GM19468 (cell line): ENCODE measurements at regions not wholly inside any gene's neighbourhood (a gene's known extent, or its start where the extent isn't known, plus 50 kb on each side); places are given as distances from the start of the nearest gene placed in this dataset.

ENCODE experiments used
- ATAC-seq: cut with Tn5 transposase; IDR thresholded peaks from one replicate; pipeline ENCODE4 v1.9.1; 2021; ENCODE audit warnings: mild to moderate bottlenecking, moderate library complexity, moderate number of reproducible peaks; ENCODE audit not compliant: unreplicated experiment; ENCODE audit errors: extremely low read depth

DNA sequence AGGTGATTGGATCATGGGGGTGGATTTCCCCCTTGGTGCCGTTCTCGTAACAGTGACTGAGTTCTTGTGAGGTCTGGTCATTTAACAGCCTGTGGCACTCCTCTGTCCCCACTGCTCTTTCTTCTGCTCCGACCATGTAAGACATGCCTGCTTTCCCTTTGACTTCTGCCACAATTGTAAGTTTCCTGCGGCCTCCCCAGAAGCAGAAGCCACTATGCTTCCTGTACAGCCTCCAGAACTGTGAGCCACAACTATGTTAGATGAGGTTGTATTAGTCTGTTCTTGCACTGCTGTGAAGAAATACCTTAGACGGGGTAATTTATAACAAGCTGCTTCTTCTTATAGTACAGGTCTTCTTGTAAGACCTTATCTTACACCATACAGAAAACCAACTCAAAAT, 241.7 kb upstream of the KLF14 start:
- ATAC-seq = no peak

DNA sequence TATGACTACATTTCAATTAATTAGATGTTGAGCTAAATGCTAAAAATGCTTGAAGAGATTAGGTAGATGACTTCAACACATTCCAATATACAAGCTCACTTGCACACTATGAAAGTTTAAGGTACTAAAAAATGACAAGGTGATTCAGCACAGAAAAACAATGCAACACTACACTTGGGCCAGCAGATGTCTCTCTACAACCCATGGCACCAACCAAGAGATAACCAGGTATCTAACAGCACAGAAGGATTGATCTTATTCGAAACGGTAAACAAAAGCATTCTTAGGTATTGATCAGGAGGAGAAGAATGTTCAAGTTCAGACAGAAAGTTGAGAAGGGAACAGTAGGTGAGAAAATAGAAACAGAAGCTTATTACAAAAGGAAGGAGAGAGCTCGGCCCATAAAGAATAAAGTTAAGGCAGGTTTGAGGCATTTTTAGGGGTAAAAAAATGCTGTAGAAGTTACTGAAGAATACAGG, 248.2 kb upstream of the KLF14 start:
- no peak for ATAC-seq

DNA sequence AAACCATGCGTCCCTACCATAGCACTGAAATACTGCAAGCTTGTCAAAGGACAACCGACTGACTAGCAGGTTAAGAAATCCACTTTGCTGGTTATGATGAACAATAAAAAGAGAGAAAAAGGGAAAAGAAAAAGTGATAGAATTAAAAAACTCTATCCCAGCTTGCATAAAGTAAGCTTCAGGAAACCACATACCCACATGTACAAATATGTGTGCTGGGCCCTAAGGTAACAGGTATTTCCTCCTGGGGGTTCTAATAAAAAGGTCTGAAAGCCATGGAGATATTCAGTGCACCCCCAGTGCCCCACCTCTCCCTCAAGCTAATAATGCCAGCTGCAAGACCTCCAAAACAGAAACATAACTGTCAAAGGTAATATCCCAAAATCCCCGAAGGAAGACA, 248.6 kb upstream of the KLF14 start:
- no peak for ATAC-seq

DNA sequence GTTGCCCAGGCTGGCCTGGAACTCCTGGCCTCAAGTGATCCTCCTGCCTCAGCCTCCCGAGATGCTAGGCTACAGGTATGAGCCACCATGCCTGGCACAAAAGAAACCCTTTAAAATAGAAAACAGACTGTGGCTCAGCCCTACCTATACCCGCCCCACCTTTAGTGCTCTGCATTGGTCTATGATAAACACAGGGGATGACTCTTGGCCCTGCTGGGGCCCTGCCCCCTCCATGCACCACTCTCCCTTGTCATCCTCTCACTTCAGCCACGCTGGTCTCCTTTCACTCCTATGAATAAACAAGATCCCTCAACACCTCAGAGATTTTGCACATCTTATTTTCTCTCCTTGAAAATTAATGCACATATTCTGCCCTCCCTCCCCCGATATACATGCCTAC, 251.4 kb upstream of the KLF14 start:
- ATAC-seq = no peak

- ATAC-seq = no peak
Observed at GRCh38 chr7:130986261-130986690, 252.3 kb upstream of the KLF14 start.

DNA sequence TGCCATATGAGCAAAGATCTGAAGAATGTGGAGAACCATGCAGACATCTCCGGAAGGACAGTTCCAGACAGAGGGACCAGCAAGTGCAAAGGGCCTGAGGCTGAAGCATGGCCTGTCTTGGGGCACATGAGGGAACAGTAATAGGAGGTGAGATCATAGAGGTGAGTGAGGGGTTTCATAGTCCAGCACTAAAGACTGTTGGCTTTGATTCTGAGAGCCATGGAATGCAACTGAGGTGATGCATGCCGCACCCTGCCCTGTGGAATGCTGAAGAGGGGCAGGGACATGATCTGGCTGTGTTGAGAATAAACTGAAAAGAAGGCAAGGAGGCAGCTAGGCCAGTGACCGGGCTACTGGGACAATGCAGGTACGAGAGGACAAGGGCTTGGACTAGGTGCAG, 253.1 kb upstream of the KLF14 start:
- ATAC-seq = no peak

GRCh38 chr7:130988443-130988842, 254.4 kb upstream of the KLF14 start:
- ATAC-seq = no peak

DNA sequence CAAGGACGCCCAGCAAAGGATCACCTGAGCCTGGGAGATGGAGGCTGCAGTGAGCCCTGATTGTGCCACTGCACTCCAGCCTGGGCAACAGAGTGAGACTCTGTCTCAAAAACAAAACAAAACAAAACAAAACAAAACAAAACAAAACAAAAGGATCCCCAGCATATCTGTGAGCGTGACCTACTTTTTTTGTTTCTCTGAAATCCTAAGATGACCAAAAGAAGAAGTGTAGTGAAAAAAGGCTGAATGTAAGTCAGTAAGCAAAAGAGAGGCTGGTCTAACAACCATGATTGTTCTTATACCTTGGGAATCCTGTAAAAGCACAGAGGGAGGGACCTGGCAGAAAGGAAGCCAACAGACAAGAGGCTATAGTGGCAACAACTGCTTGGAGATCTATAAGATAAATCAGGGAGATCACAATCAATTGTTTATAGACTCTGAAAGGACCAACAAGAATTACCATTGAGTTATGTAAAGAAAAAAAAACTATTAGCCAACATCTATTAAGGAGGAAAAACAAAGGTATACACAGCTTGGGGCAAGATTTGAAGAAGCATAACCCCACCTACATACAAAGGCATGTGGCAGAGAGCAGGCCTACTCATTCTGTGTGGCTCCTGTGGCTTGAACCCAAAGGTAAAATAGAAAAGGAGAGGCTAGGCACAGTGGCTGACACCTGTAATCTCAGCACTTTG, 255.2 kb upstream of the KLF14 start:
- no peak for ATAC-seq

GRCh38 chr7:130990178-130990832, 256.3 kb upstream of the KLF14 start:
- no peak for ATAC-seq

- no peak for ATAC-seq
Observed at GRCh38 chr7:130993671-130994365, 259.8 kb upstream of the KLF14 start.

DNA sequence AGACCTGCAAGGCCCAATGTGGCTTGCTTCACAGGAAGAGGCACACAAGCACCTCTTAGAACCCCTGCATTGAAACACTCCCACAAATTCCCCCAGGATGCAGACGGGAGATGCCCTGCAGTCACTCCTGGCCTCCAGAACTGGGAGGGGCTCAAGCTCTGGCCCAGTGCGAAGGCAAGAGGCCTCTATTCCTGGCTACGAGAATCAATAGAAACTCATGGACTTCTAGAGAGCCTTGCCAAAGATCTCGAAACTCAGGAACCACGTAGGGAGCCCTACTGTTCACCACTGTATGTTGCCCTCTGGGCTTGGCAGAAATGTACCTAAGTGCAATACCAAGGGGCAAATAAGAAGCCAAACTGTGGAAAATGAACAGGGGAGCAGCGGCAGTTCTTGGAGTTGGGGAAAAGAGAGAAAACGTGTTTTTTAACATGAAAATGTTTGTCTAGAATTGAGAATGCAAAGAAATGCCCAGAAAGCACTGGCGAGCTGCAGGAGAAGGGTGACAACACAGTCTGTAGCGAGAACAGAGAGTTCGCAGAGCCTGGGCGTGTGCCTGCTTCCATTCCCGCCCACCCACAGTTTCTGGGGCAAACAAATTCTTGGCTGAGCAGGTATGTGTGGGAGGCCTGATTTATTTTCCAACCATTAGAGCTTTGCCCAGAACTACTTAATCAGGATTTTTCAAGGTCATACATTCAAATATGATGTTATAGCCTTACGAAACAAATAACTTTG, 260.5 kb upstream of the KLF14 start:
- no peak for ATAC-seq

DNA sequence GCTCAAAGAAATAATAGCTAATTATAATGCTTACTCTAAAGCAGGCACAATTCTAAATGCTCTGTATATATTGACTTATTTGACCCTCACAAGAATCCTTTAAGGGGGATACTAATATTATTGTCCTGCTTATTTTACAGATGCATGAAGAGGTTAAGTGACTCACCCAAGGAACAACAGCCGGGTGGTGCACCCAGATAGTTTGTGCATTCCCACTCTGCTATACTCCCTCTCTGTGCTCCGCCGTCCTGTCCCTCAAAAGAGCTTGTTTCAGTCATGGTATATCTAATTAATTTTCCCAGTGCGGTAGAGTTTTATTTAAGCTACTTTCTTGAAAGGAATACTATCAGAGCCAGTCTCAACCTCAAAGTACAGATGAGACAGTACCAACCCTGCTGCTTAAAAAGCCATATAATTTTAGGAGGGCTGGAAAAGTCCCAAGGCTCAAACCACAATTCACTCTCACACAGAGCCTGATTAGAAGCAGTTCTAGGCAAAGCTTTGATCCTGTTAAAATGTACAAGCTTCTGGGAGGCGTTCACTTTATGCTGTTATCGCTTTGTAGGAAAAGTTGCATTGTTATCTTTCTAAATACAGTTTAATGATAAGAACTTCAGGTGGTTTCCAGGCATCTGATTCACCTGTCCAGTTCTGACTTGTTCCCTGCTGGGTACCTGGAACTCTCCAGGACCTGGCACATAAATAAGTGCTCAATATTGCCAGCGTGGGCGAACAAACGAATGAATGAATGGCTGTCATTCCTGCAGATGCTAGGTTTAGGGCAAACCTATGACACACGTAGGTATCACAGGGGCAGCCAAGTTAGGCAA, 261.5 kb upstream of the KLF14 start:
- no peak for ATAC-seq

DNA sequence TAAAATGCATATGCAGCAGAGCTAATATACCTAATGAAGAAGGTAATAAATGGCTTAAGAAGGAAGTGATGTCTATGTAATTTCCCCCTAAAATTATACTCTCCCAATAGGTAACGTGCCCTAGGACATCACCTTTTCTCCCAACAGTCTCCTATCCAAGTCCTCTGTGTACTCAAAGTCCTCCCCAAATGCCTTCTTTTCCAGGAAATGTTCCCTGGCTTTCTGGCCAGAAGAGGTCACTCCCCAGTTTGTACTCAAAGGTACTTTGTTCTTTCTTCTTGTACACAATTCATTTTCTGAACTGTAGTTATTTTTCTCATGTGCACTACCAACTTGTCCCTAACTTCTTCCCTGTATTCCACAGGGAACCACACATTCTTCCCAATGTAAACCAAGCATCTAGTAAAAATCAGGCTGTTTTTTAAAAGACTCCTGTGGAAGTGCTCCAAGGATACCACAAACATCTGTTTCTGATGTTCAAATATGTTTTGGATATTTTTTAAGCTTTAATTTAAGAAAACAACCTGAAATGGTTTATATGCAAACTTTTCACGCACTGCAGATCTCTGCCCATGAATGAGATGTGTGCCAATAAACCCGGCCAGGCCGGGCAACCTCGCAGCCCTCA, 262.3 kb upstream of the KLF14 start:
- ATAC-seq = no peak

DNA sequence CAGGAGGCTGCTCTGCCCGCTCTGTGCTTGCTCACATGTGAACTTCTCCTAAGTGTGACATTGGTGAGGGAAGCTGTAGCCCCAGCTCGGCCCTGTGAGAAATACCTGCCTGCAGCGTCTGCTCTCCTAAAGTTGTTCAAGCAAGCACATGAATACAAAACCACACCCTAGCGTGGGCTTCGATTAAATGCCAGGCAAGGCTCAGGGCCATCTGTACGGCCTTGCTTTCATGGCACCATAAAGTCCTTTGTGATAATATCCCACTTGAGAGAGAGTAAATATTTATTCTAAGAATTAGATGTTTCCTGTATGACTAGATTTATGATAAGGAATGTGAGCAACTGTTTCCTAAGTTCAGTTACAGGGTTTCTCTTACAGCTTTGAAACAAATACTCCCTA, 262.8 kb upstream of the KLF14 start:
- ATAC-seq = no peak

- no peak for ATAC-seq
Observed at GRCh38 chr7:130998993-130999602, 265.1 kb upstream of the KLF14 start.

- no peak for ATAC-seq
Observed at GRCh38 chr7:130999926-131000325, 265.9 kb upstream of the KLF14 start.

DNA sequence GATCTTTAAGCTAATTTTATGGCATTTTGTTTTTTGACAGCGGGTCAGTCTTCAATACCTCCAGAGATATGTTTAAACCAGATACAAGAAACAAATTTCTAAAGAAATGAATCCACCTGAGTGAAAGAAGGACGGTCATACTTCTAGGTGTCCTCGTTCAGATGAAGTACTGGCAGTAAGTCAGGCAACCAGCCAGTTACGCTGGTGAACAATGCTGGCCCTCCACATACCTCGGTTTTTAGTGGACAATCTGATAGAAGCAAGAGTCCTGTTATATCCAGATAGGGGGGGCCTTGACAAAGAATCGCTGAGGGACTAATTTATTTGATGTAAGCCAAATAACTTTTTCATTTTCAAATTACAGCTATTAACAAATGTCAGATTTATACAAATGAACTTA, 266.4 kb upstream of the KLF14 start:
- ATAC-seq = no peak

- ATAC-seq = no peak
Observed at GRCh38 chr7:131000873-131001272, 266.9 kb upstream of the KLF14 start.

GRCh38 chr7:131002600-131002999, 268.6 kb upstream of the KLF14 start:
- ATAC-seq = no peak
